IMR-90 (cell line): ENCODE measurements at regions not wholly inside any gene's neighbourhood (a gene's known extent, or its start where the extent isn't known, plus 50 kb on each side); places are given as distances from the start of the nearest gene placed in this dataset.

ENCODE experiments used
- ATAC-seq: fragments of 200-7000 bp; cut with Tn5 transposase; 2 replicates; pipeline ENCODE4 v1.9.1; 2020; ENCODE audit warnings: low read depth, mild to moderate bottlenecking, moderate library complexity
- BruUV-seq: library from RNA; stranded (reverse); fragments of 400-500 nt; replicated peaks from 2 replicates; lab custom pipeline; 2021; lab: Mats Ljungman, UMichigan
- CTCF ChIA-PET: fragments of 300-600 bp; formaldehyde crosslinking; extraction: SDS; loops from one replicate; lab custom pipeline; 2021; ENCODE audit warnings: antibody characterized with exemption; lab: Yijun Ruan, JAX
- POLR2A ChIA-PET: fragments of 300-600 bp; sonication (Branson Sonifier 250); formaldehyde crosslinking; loops from one replicate; lab custom pipeline; 2022; ENCODE audit warnings: antibody characterized with exemption; ENCODE audit not compliant: unreplicated experiment; lab: Charles Lee
- DNase-seq: peaks from one replicate; pipeline ENCODE4 v3.0.0; 2013
- H2AFZ ChIP-seq: replicated peaks from 2 replicates; pipeline ENCODE3; 2013; ENCODE audit warnings: low read length, mild to moderate bottlenecking; ENCODE audit not compliant: poor library complexity
- H2AK5ac ChIP-seq: 2 replicates; pipeline ENCODE4 v1.6.1; 2013; ENCODE audit warnings: low read depth, low read length, inconsistent platforms
- H2AK9ac ChIP-seq: replicated peaks from 2 replicates; pipeline ENCODE3; 2013; ENCODE audit warnings: mild to moderate bottlenecking, low read depth, low read length, moderate library complexity; ENCODE audit not compliant: poor library complexity
- H2BK120ac ChIP-seq: 2 replicates; pipeline ENCODE4 v1.6.1; 2013; ENCODE audit warnings: low read depth, low read length, inconsistent platforms
- H2BK15ac ChIP-seq: 3 replicates; pipeline ENCODE4 v1.6.1; 2013; ENCODE audit warnings: low read depth, low read length, inconsistent platforms
- H2BK20ac ChIP-seq: 2 replicates; pipeline ENCODE4 v1.6.1; 2013; ENCODE audit warnings: low read depth, mild to moderate bottlenecking, inconsistent platforms, low read length, moderate library complexity
- H2BK5ac ChIP-seq: 2 replicates; pipeline ENCODE4 v1.6.1; 2013; ENCODE audit warnings: mild to moderate bottlenecking, low read depth, low read length, inconsistent platforms; ENCODE audit not compliant: poor library complexity, severe bottlenecking
- H3K14ac ChIP-seq: replicated peaks from 2 replicates; pipeline ENCODE4 v1.6.1; 2013; ENCODE audit warnings: low read depth, low read length, inconsistent platforms
- H3K18ac ChIP-seq: 2 replicates; pipeline ENCODE4 v1.6.1; 2013; ENCODE audit warnings: low read depth, low read length, control low read depth
- H3K23ac ChIP-seq: 2 replicates; pipeline ENCODE4 v1.6.1; 2013; ENCODE audit warnings: low read depth, low read length, inconsistent platforms
- H3K27ac ChIP-seq: 2 replicates; pipeline ENCODE4 v1.5.1; 2013; ENCODE audit warnings: mild to moderate bottlenecking, control low read depth, low read length; ENCODE audit not compliant: insufficient read depth
- H3K27me3 ChIP-seq: 2 replicates; pipeline ENCODE4 v1.6.1; 2013; ENCODE audit warnings: low read length; ENCODE audit not compliant: control insufficient read depth, insufficient read depth
- H3K36me3 ChIP-seq: 2 replicates; pipeline ENCODE4 v1.6.1; 2013; ENCODE audit warnings: low read length, mixed read lengths; ENCODE audit not compliant: control insufficient read depth, insufficient read depth
- H3K4ac ChIP-seq: 2 replicates; pipeline ENCODE4 v1.6.1; 2013; ENCODE audit warnings: low read depth, low read length, inconsistent platforms
- H3K4me1 ChIP-seq: 2 replicates; pipeline ENCODE4 v1.6.1; 2013; ENCODE audit warnings: low read length, mixed read lengths; ENCODE audit not compliant: control insufficient read depth, insufficient read depth
- H3K4me2 ChIP-seq: 2 replicates; pipeline ENCODE4 v1.6.1; 2013; ENCODE audit warnings: low read depth, mild to moderate bottlenecking, control low read depth, low read length, moderate library complexity
- H3K4me3 ChIP-seq: 2 replicates; pipeline ENCODE4 v1.5.1; 2013; ENCODE audit warnings: low read depth, mild to moderate bottlenecking, control low read depth, low read length, moderate library complexity; ENCODE audit not compliant: insufficient read depth
- H3K56ac ChIP-seq: 2 replicates; pipeline ENCODE4 v1.6.1; 2013; ENCODE audit warnings: low read length, inconsistent platforms; ENCODE audit not compliant: insufficient read depth; ENCODE audit errors: extremely low read depth
- H3K79me1 ChIP-seq, 2 experiments: 2 replicates each; pipeline ENCODE4 v1.6.1; 2013; ENCODE audit warnings: low read length in 2 of 2, inconsistent platforms in 1 of 2, low read depth in 1 of 2
- H3K9ac ChIP-seq: 2 replicates; pipeline ENCODE4 v1.6.1; 2013; ENCODE audit warnings: low read depth, low read length, control low read depth
- H3K9me1 ChIP-seq: 2 replicates; pipeline ENCODE4 v1.6.1; 2013; ENCODE audit warnings: low read length, inconsistent platforms; ENCODE audit not compliant: insufficient read depth
- H3K9me3 ChIP-seq: 2 replicates; pipeline ENCODE4 v1.6.1; 2013; ENCODE audit warnings: low read length; ENCODE audit not compliant: control insufficient read depth, insufficient read depth
- H4K20me1 ChIP-seq: 2 replicates; pipeline ENCODE4 v1.6.1; 2013; ENCODE audit warnings: low read length, inconsistent platforms; ENCODE audit not compliant: insufficient read depth
- H4K5ac ChIP-seq: 2 replicates; pipeline ENCODE4 v1.6.1; 2013; ENCODE audit warnings: mild to moderate bottlenecking, low read depth, low read length, control low read depth
- H4K8ac ChIP-seq, 2 experiments: 2 replicates each; pipeline ENCODE4 v1.6.1; 2013; ENCODE audit warnings: low read depth in 2 of 2, low read length in 2 of 2, control low read depth in 1 of 2, inconsistent platforms in 1 of 2
- H4K91ac ChIP-seq: 2 replicates; pipeline ENCODE4 v1.6.1; 2013; ENCODE audit warnings: low read depth, low read length, inconsistent platforms; ENCODE audit not compliant: insufficient read depth
- BHLHE40 ChIP-seq: fragments of 150-350 bp; IDR thresholded peaks from 2 replicates; pipeline ENCODE4 v1.6.1; 2016; ENCODE audit warnings: mild to moderate bottlenecking, low read depth, low read length
- CEBPB ChIP-seq: IDR thresholded peaks from 2 replicates; pipeline ENCODE4 v1.6.1; 2012; ENCODE audit warnings: low read depth, low read length, improper control_type of control experiment
- ELK1 ChIP-seq: fragments of 150-350 bp; IDR thresholded peaks from 2 replicates; pipeline ENCODE4 v1.6.1; 2016; ENCODE audit warnings: low read depth, mild to moderate bottlenecking, low read length, moderate library complexity, borderline replicate concordance
- MAFK ChIP-seq: IDR thresholded peaks from 2 replicates; pipeline ENCODE4 v1.6.1; 2012; ENCODE audit warnings: low read depth, low read length, improper control_type of control experiment
- MAZ ChIP-seq: IDR thresholded peaks from 2 replicates; pipeline ENCODE4 v1.6.1; 2012; ENCODE audit warnings: low read depth, mild to moderate bottlenecking, low read length, improper control_type of control experiment, moderate library complexity, borderline replicate concordance
- POLR2A ChIP-seq: IDR thresholded peaks from 2 replicates; pipeline ENCODE4 v1.6.1; 2012; ENCODE audit warnings: mild to moderate bottlenecking, low read depth, low read length
- RAD21 ChIP-seq: IDR thresholded peaks from 2 replicates; pipeline ENCODE4 v1.6.1; 2012; ENCODE audit warnings: low read length, improper control_type of control experiment
- RFX5 ChIP-seq: IDR thresholded peaks from 2 replicates; pipeline ENCODE4 v1.8.0; 2012; ENCODE audit warnings: low read depth, mild to moderate bottlenecking, low read length, moderate library complexity
- SMC3 ChIP-seq: fragments of 150-350 bp; IDR thresholded peaks from 2 replicates; pipeline ENCODE4 v1.6.1; 2016; ENCODE audit warnings: low read depth, mild to moderate bottlenecking, antibody characterized with exemption, low read length, moderate library complexity
- USF2 ChIP-seq: fragments of 150-350 bp; IDR thresholded peaks from 2 replicates; pipeline ENCODE4 v1.6.1; 2017; ENCODE audit warnings: mild to moderate bottlenecking, antibody characterized with exemption, low read length, low read depth
- WGBS, 2 experiments: methylation state at CpG; one replicate each; pipeline versions ENCODE4 v1.1.5 to v1.1.7; 2013; ENCODE audit warnings: missing lambda C conversion rate in 2 of 2; ENCODE audit not compliant: insufficient read length in 1 of 2; ENCODE audit errors: extremely low coverage in 2 of 2; 5-methylcytosine and 5-hydroxymethylcytosine counted together
- dilution Hi-C: fragments of 300-500 bp; cut with HindIII; formaldehyde crosslinking; loops from one replicate; pipeline ENCODE4 v1.14.3; 2018; ENCODE audit warnings: low sequenced_read_pairs; ENCODE audit not compliant: unreplicated experiment
- in situ Hi-C: fragments of 300-500 bp; cut with MboI; formaldehyde crosslinking; loops from 3 replicates; pipeline ENCODE4 v1.14.3; 2019; ENCODE audit warnings: low sequenced_read_pairs, inconsistent platforms, mixed read lengths
- intact Hi-C: fragments of 100-400 bp; cut with micrococcal nuclease; formaldehyde crosslinking; loops from 2 replicates; pipeline ENCODE4 v1.10.0; 2022

GRCh38 chr4:127071443-127071842, 561.3 kb upstream of the INTU start:
- Histone ChIP-seq H2BK20ac (no peak overlapping the region), H2BK5ac (no peak overlapping the region), H3K4me1 (no peaks in the 10 kb centered on the region), H3K14ac (no peak overlapping the region), H3K23ac (no peak overlapping the region), H4K8ac (no peak overlapping the region), H3K4me2 (no peak overlapping the region), H3K27ac (no peak overlapping the region), H3K56ac (no peak overlapping the region), H3K9me3 (no peaks in the 10 kb centered on the region), H2AFZ (no peak overlapping the region), H3K27me3 (no peaks in the 10 kb centered on the region), H4K5ac (no peak overlapping the region), H4K91ac (no peak overlapping the region), H2BK120ac (no peak overlapping the region), H3K4ac (no peak overlapping the region), H3K9me1 (no peaks in the 10 kb centered on the region), H3K36me3 (no peaks in the 10 kb centered on the region), H2AK5ac (no peak overlapping the region), H3K4me3 (no peak overlapping the region), H2BK15ac (no peak overlapping the region), H3K79me1 (no peaks in the 10 kb centered on the region), H3K9ac (no peak overlapping the region), H3K18ac (no peak overlapping the region), H4K20me1 (no peaks in the 10 kb centered on the region), H2AK9ac (no peak overlapping the region)
- ATAC-seq: no peak
- no peak for DNase-seq
- no TSS peak for BruUV-seq
- dilution Hi-C loops (no loop called here), intact Hi-C loops (no loop called here), in situ Hi-C loops (no loop called here)
- WGBS, 2 experiments: no CpG with 5 or more reads among the region's 1 CpG
- ChIA-PET POLR2A (no interaction called here), CTCF (no interaction called here)
- TF ChIP-seq RAD21: no peak
- TF ChIP-seq BHLHE40: no peak
- no peak for TF ChIP-seq MAZ
- TF ChIP-seq USF2: no peak
- no peak for TF ChIP-seq RFX5
- no peak for TF ChIP-seq CEBPB
- no peak for TF ChIP-seq MAFK
- no peak for TF ChIP-seq POLR2A
- no peak for TF ChIP-seq ELK1
- no peak for TF ChIP-seq SMC3
